Cardiac muscle cell (in vitro differentiated cells and primary cell): ENCODE measurements at regions not wholly inside any gene's neighbourhood (a gene's known extent, or its start where the extent isn't known, plus 50 kb on each side); places are given as distances from the start of the nearest gene placed in this dataset.

Source experiments
- DNase-seq, 2 donors: peaks; one replicate each; pipeline versions ENCODE4 v3.0.0 to v3.0.0-alpha.2; 2010 to 2017; ENCODE audit warnings: low read depth in 1 of 2, low spot score in 1 of 2
- H3K27ac ChIP-seq: fragments of 200-600 bp; sonication (generic); 2 replicates; pipeline ENCODE4 v1.5.1; 2016
- H3K27me3 ChIP-seq: fragments of 200-600 bp; sonication (generic); 2 replicates; pipeline ENCODE4 v1.6.0; 2016; ENCODE audit warnings: control low read depth
- H3K36me3 ChIP-seq: fragments of 200-600 bp; sonication (generic); 2 replicates; pipeline ENCODE4 v1.5.1; 2016; ENCODE audit warnings: control low read depth
- H3K4me1 ChIP-seq: fragments of 200-600 bp; sonication (generic); 2 replicates; pipeline ENCODE4 v1.8.1; 2017; ENCODE audit warnings: low read depth, mild to moderate bottlenecking, mixed run types
- H3K4me3 ChIP-seq: fragments of 200-600 bp; sonication (generic); 2 replicates; pipeline ENCODE4 v1.5.1; 2016; ENCODE audit warnings: mild to moderate bottlenecking
- H3K9me3 ChIP-seq: fragments of 200-600 bp; sonication (generic); 2 replicates; pipeline ENCODE4 v1.5.1; 2017; ENCODE audit warnings: low read depth, mild to moderate bottlenecking, control low read depth
- TF ChIP-seq, protein P1 (sequence below): IDR thresholded peaks from 2 replicates; pipeline ENCODE4 v1.5.1; 2012; ENCODE audit warnings: low read depth, mild to moderate bottlenecking, low read length

DNA sequence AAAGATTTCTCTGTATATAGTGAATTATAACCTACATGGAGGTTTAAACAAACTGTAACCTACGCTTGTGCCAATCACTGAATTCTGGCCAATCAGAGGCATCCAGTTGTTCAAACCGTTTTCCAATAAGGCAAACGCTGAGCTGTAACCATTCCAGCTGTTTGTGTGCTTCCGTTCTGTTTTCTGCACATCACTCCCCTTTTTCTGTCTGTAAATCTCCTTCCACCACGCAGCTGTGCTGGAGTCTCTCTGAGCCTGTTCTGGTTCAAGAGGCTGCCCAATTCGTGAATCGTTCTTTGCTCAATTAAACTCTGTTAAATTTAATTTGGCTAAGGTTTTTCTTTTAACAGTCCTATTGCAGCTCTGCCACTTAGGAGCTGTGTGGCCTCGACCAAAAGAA, 552.5 kb downstream of the FGF9 start:
- Histone ChIP-seq H3K36me3 (no peaks in the 10 kb centered on the region), H3K4me3 (no peak overlapping the region), H3K27ac (no peak overlapping the region), H3K9me3 (no peaks in the 10 kb centered on the region), H3K27me3 (no peaks in the 10 kb centered on the region), H3K4me1 (no peaks in the 10 kb centered on the region)
- DNase-seq, result no peak
- TF ChIP-seq, protein P1, sequence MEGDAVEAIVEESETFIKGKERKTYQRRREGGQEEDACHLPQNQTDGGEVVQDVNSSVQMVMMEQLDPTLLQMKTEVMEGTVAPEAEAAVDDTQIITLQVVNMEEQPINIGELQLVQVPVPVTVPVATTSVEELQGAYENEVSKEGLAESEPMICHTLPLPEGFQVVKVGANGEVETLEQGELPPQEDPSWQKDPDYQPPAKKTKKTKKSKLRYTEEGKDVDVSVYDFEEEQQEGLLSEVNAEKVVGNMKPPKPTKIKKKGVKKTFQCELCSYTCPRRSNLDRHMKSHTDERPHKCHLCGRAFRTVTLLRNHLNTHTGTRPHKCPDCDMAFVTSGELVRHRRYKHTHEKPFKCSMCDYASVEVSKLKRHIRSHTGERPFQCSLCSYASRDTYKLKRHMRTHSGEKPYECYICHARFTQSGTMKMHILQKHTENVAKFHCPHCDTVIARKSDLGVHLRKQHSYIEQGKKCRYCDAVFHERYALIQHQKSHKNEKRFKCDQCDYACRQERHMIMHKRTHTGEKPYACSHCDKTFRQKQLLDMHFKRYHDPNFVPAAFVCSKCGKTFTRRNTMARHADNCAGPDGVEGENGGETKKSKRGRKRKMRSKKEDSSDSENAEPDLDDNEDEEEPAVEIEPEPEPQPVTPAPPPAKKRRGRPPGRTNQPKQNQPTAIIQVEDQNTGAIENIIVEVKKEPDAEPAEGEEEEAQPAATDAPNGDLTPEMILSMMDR, result no peak

DNA sequence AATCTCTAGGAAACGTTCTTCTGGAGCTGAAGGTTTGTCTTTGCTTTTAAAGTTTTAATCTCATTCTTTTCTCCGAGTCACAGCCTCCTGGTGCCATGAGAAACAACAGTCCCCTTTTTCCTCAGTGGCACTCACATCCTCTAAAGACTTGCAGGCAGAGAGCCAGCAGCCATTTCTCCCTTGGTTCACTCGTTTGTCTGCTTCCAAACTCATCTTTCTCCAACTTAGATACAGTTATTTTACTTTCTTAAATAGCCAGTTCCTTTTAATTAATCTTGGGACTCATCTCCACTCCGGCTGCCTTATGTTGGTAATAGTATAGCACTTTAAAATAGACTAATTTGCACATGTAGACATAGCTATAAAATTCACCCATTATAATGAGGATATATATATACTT, 555.2 kb downstream of the FGF9 start:
- Histone ChIP-seq H3K9me3 (no peaks in the 10 kb centered on the region), H3K36me3 (no peaks in the 10 kb centered on the region), H3K4me3 (no peak overlapping the region), H3K27me3 (no peaks in the 10 kb centered on the region), H3K4me1 (no peaks in the 10 kb centered on the region), H3K27ac (no peak overlapping the region)
- no peak for DNase-seq
- TF ChIP-seq, protein P1, result no peak

DNA sequence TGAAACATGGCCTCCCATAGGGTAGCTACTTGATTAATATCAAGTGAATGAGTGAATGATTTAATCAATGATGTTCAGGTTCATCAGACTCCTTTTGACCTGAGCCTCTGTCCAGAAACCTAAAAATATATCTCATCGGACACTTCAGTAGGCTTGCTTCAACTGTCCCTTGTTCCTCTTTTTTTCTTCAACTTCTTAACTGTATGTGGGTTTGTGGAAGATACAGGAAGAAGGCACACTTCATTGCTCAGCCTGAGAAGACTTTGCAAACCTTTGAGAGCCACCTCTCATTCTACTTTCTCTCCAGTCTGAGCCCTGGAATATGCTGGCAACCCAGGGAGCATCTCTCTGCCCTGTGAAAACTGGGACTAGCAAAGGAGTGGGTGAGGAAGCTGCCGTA, 557.0 kb downstream of the FGF9 start:
- Histone ChIP-seq H3K27me3 (no peaks in the 10 kb centered on the region), H3K9me3 (no peaks in the 10 kb centered on the region), H3K27ac (no peak overlapping the region), H3K36me3 (no peaks in the 10 kb centered on the region), H3K4me3 (no peak overlapping the region), H3K4me1 (no peaks in the 10 kb centered on the region)
- no peak for DNase-seq
- TF ChIP-seq, protein P1, result no peak

DNA sequence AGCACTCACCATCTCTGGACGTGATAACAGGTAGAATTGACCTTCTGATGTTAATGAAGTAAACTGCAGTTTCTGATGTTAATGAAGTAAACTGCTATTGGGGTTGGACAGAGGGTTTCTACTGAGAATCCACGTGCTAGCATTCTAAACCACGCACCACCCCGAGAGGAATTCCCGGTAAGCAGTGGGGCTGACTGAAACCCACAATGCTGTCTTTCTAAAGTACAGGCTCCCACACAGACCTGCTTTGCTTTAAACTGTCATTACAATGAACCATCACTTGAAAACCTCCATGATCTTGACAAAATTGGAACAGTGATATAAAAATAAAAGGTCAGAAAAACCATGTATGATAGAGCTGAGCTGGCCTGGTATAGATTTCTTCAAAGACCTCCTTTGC, 559.0 kb downstream of the FGF9 start:
- TF ChIP-seq, protein P1, result no peak
- Histone ChIP-seq H3K27ac (no peak overlapping the region), H3K27me3 (no peaks in the 10 kb centered on the region), H3K4me3 (no peak overlapping the region), H3K9me3 (no peaks in the 10 kb centered on the region), H3K36me3 (no peaks in the 10 kb centered on the region), H3K4me1 (no peaks in the 10 kb centered on the region)
- DNase-seq, result no peak

DNA sequence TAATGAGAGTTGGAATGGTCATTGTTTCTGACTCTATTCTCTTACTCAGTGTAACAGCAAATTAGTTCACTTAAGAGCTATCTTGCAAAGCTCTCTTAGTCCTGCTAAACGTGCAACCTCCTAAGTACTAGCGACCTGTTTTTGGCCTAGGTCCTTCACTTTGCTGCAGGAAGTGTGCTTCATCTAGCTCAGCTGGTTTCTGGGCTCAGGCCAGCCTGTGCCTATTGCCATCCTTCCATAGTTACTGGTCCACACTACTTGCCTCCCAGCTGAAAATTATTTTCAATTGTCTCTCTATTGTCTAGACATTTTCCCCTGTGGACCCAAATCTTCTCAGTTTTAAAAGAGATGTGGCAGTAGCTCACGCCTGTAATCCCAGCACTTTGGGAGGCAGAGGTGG, 561.3 kb downstream of the FGF9 start:
- TF ChIP-seq, protein P1, result no peak
- no peaks in the 10 kb centered on the region for H3K9me3 ChIP-seq

More for the DNA sequence above, 561.3 kb downstream of the FGF9 start:
- no peak for DNase-seq
- no peak overlapping the region for H3K4me3 ChIP-seq
- no peaks in the 10 kb centered on the region for H3K27me3 ChIP-seq
- H3K4me1 ChIP-seq, result peaks cover 7% of the 10 kb centered on the region
- H3K36me3 ChIP-seq, result no peaks in the 10 kb centered on the region
- no peak overlapping the region for H3K27ac ChIP-seq
